ENCODE measurements at regions not wholly inside any gene's neighbourhood (a gene's known extent, or its start where the extent isn't known, plus 50 kb on each side); places are given as distances from the start of the nearest gene placed in this dataset.
"Not testable (repeated sequence)": the region's sequence is repeated elsewhere in the genome, so short reads cannot be mapped to it uniquely, and the experiment has no call there.

DNA sequence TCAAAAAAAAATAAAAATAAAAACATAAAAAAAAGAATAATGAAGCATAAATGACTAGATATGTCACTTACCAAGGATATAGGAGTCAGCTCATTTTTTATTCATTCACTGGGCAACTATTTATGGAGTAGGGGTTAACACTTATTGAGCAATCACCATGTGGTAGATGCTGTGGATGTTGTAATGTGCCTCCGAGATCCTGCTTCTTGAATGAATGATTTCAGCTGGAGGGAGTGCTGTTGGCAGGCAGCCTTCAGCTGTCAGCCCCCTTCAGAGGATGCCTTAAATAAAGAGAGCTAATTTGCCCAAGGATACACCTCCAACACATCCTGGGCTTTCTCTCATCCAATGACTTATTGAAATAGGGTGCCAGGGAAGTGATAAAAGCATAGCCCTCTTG lies 229.5 kb upstream of the DTNBP1 start:
- no peak overlapping the region for H3K27ac ChIP-seq
- TF ChIP-seq, protein P1, sequence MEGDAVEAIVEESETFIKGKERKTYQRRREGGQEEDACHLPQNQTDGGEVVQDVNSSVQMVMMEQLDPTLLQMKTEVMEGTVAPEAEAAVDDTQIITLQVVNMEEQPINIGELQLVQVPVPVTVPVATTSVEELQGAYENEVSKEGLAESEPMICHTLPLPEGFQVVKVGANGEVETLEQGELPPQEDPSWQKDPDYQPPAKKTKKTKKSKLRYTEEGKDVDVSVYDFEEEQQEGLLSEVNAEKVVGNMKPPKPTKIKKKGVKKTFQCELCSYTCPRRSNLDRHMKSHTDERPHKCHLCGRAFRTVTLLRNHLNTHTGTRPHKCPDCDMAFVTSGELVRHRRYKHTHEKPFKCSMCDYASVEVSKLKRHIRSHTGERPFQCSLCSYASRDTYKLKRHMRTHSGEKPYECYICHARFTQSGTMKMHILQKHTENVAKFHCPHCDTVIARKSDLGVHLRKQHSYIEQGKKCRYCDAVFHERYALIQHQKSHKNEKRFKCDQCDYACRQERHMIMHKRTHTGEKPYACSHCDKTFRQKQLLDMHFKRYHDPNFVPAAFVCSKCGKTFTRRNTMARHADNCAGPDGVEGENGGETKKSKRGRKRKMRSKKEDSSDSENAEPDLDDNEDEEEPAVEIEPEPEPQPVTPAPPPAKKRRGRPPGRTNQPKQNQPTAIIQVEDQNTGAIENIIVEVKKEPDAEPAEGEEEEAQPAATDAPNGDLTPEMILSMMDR (conservative IDR thresholded peaks at IDR 0.05): no peak

DNA sequence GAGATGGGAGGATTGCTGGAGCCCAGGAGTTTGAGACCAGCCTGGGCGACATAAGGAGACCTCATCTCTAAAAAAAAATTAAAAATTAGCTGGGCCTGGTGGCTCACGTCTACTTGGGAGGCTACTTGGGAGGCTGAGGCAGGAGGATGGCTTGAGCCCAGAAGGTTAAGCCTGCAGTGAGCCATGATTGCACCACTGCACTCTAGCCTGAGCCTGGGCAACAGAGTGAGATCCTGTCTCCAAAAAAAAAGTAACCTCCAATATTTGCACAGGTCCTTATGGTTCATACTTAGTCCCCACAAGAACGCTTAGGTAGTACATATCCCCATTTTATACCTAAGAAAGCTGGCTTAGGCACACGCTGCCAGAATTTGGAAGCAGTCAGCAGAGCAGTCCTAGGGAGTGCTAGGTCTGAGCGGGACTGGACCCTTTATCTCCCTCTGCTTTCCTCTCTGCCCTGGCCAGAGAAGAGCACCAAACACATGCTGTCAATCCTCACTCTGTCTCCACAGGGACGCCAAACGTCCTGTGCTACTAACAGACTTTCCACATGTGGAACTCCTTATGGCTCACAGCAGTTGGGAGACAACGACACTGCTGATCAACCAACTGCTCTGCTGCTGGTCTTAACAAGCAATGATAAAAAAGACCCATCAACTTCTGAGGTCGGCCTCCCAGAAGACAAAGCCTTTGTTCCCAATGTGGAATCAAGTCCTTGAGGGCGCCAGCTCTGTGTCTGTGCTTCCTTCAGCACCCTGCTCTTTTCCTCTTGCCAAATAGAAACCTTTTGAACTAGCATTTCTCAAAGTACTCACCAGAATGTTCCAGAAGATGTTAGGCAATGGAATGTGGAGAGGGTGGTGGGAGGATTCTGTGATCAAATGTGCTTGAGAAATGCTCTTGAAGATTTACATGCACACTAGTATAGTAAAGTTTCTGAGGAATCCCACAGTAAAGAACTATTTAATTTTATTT lies 226.3 kb upstream of the DTNBP1 start:
- TF ChIP-seq, protein P1 (conservative IDR thresholded peaks at IDR 0.05): no peak

DNA sequence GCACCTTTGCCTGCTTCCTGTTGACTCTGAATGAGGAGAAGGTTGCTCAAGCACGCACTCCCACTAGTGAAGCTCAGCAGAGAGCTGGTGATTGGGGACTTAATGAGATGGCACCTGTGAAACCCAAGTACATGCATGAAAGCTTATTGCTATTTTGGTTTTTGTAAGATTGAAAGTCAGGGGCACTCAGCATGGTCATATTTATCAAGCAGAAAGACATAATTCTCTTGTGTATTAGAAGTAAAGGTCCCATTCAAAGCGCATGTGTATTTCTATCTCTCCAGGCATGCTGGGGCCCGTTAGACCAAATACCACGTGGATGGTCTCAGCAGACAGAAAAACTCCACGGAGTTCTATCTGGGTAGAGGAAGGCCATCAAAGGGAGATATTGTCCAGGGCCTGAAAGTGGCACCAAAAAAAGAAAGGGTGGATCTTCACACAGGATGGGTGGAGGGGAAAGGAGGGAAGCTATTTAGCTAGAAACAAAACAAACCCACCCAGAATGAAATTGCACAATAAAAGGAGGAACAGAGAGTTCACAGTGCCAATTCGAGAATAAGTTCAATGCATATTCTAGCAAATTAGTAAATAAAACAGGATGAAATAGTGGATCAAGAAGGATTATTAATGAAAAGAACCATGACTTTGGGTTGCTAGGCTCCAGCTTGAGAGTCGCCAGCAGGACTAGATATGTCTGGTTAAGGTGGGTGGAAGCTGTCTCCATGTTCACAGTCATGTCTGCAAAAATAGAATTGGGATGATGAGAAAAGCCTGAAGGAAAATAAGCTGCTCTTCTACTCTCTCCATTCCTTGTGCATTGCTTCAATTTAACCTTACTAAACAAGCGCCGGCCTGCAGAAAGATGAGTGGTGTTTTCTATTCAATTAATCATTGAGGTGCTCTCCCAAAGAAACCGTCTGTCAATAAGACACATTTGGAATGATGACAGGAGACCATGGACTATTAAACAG lies 224.9 kb upstream of the DTNBP1 start:
- TF ChIP-seq, protein P1 (conservative IDR thresholded peaks at IDR 0.05): no peak
- H3K27ac ChIP-seq: no peak overlapping the region

More for the DNA sequence above, 226.3 kb upstream of the DTNBP1 start:
- no peak overlapping the region for H3K27ac ChIP-seq

DNA sequence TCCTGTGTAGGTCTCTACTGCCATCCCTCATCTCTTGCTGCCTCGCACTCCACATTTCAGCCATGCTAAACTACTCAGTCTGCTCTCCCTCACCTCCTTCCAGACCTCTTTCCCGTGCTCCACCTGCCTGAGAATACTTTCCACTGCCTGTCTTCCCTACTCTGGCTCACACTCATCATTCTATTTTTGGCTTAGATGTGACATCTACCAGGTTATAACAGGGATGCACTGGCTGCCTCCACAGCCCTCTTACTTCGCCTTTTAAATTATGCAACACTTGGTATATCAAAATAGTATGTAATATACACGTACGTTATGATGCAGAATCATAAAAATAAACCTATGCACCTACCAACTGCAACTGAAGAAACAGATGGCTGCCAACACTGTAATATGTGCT lies 222.8 kb upstream of the DTNBP1 start:
- H3K27ac ChIP-seq: no peak overlapping the region
- TF ChIP-seq, protein P1 (conservative IDR thresholded peaks at IDR 0.05): no peak

DNA sequence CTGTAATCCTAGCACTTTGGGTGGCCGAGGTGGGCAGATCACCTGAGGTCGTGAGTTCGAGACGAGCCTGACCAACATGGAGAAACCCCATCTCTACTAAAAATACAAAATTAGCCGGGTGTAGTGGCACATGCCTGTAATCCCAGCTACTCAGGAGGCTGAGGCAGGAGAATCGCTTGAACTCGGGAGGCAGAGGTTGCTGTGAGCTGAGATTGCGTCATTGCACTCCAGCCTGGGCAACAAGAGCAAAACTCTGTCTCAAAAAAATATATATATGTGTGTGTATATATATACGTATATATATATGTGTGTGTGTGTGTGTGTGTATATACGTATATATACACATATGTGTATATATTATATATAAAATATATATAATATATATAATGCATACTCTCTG lies 220.8 kb upstream of the DTNBP1 start:
- not testable (repeated sequence) for H3K27ac ChIP-seq

DNA sequence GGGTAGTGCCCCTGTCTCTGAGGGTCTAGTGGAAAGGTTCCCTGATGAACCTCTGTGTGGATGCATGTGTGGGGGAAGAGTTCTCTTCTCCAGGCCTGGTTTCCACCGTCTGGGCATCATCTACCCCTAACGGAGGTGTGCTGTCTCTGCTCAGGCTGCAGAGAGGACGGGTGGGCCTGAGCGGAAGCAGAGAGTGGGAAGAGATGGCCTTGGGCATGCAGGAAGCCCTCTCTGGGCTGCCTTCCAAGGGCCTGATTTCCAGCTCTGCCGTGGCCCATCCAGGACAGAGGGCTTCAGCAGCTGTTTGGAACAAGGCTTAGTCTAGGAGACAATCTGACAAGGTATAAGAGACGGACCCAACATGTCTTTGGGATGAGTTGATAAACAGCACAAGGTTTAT lies 220.1 kb upstream of the DTNBP1 start:
- TF ChIP-seq, protein P1 (conservative IDR thresholded peaks at IDR 0.05): no peak
- H3K27ac ChIP-seq: no peak overlapping the region

DNA sequence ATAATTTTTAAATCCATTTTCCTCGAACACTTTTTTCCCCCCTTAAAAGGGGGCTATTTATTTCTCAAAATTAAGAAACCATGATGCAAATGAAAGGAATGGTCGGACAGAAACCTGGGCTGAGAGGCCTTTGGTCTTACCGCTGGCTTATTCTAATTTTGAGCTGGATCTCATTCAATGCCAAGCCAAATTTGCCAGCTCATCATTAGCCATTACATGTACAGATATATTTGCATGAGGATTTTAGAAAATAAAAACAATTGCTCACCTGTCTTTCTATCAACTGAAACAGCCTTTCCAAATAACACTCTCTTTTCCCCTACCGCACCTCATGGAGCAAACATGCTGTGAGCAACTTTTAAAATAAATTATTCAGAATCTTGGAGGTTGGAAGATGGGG lies 219.5 kb upstream of the DTNBP1 start:
- no peak overlapping the region for H3K27ac ChIP-seq
- TF ChIP-seq, protein P1 (conservative IDR thresholded peaks at IDR 0.05): no peak
